RWPE2 (cell line): ENCODE measurements at regions not wholly inside any gene's neighbourhood (a gene's known extent, or its start where the extent isn't known, plus 50 kb on each side); places are given as distances from the start of the nearest gene placed in this dataset.

Experiments used
- ATAC-seq: fragments of 200-7000 bp; cut with Tn5 transposase; 3 replicates; pipeline ENCODE4 v1.9.1; 2021; ENCODE audit warnings: low read depth
- DNase-seq: peaks from one replicate; pipeline ENCODE4 v3.0.0-alpha.2; 2020; ENCODE audit warnings: low spot score
- H3K27ac ChIP-seq: fragments of 450-650 bp; 2 replicates; pipeline ENCODE4 v1.5.1; 2017; ENCODE audit warnings: mild to moderate bottlenecking; ENCODE audit not compliant: poor library complexity, severe bottlenecking
- H3K27me3 ChIP-seq: fragments of 250-450 bp; sonication (Bioruptor Pico); 2 replicates; pipeline ENCODE4 v1.5.1; 2021; ENCODE audit warnings: mild to moderate bottlenecking, moderate library complexity; ENCODE audit not compliant: insufficient read depth, poor library complexity, severe bottlenecking
- H3K36me3 ChIP-seq: fragments of 250-450 bp; sonication (Bioruptor Pico); 2 replicates; pipeline ENCODE4 v1.5.1; 2020; ENCODE audit warnings: low read depth, mild to moderate bottlenecking, moderate library complexity
- H3K4me1 ChIP-seq: fragments of 250-450 bp; sonication (Bioruptor Pico); 2 replicates; pipeline ENCODE4 v1.5.1; 2021; ENCODE audit warnings: mild to moderate bottlenecking, moderate library complexity; ENCODE audit not compliant: insufficient read depth, poor library complexity, severe bottlenecking
- H3K4me3 ChIP-seq: fragments of 250-450 bp; sonication (Bioruptor Pico); 2 replicates; pipeline ENCODE4 v1.5.1; 2021; ENCODE audit warnings: mild to moderate bottlenecking, moderate library complexity; ENCODE audit not compliant: severe bottlenecking
- H3K9me3 ChIP-seq: fragments of 250-450 bp; sonication (Bioruptor Pico); 2 replicates; pipeline ENCODE4 v1.5.1; 2021; ENCODE audit warnings: mild to moderate bottlenecking, moderate library complexity; ENCODE audit not compliant: severe bottlenecking
- TF ChIP-seq, protein P1 (sequence below): fragments of 450-650 bp; IDR thresholded peaks from one replicate; pipeline ENCODE4 v1.5.1; 2017; ENCODE audit warnings: mild to moderate bottlenecking, moderate library complexity; ENCODE audit not compliant: poor library complexity, severe bottlenecking

DNA sequence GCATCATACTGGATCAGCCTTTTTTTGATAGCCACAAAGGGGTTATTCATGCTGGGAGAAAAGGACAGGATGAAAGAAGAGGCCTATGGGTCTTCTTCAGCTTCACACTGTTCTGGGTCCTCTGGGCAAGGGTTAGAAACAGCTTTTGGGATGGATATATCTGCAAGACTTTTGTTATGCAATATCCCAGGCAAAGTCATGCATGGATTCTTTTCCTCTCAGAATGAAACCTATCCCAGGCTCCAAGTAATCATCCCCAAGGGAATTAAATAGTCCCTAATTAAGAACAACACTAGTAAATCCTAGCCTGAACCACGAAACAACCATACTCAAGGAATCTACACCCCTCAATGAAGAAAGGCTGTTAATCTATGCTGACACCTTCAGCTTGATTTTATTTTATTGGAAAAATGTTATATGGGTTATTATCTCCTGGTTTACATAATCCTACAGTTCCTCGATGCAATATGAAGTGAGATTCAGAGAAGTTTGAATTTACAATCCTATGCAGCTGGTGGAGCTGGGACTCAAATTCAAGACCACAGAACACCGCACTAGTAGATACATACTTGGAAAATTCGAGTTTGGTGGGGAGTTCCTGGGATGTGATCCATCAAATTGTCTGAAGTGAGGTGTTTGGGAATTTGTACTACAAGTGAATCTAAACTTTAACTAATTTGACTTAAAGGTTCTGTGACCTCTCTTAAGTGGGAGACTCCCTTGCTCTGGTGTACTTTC is 338.6 kb downstream of the TBX15 start:
- H3K4me3 ChIP-seq = no peak overlapping the region
- ATAC-seq (no peak), DNase-seq (no peak)
- H3K4me1 ChIP-seq = no peaks in the 10 kb centered on the region
- TF ChIP-seq, protein P1, sequence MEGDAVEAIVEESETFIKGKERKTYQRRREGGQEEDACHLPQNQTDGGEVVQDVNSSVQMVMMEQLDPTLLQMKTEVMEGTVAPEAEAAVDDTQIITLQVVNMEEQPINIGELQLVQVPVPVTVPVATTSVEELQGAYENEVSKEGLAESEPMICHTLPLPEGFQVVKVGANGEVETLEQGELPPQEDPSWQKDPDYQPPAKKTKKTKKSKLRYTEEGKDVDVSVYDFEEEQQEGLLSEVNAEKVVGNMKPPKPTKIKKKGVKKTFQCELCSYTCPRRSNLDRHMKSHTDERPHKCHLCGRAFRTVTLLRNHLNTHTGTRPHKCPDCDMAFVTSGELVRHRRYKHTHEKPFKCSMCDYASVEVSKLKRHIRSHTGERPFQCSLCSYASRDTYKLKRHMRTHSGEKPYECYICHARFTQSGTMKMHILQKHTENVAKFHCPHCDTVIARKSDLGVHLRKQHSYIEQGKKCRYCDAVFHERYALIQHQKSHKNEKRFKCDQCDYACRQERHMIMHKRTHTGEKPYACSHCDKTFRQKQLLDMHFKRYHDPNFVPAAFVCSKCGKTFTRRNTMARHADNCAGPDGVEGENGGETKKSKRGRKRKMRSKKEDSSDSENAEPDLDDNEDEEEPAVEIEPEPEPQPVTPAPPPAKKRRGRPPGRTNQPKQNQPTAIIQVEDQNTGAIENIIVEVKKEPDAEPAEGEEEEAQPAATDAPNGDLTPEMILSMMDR = no peak
- no peak overlapping the region for H3K27ac ChIP-seq
- H3K9me3 ChIP-seq = no peaks in the 10 kb centered on the region
- H3K27me3 ChIP-seq = peaks cover 12% of the 10 kb centered on the region
- no peaks in the 10 kb centered on the region for H3K36me3 ChIP-seq

DNA sequence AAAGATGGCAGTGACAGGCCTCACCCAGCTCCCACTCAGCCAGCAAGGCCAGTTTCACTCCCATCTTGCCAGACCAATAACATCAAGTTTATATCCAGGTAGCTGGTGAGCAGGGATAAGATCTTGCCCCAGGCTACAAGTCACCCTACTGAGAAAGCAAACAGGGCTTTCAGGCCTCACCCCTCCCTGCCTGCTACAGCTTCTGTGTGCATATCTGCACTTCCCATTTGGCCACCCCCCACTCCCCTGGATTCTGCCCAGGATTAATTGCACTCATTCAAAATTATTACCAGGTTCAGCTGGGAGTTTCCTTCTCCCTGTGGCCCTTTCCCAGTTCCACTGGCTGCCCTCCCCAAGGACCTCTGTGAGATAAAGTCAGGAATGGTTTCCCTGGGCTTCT is 352.1 kb downstream of the TBX15 start:
- no peak for DNase-seq
- H3K4me1 ChIP-seq = no peaks in the 10 kb centered on the region
- TF ChIP-seq, protein P1 = no peak
- H3K9me3 ChIP-seq = no peaks in the 10 kb centered on the region
- H3K27me3 ChIP-seq = no peaks in the 10 kb centered on the region
- ATAC-seq = no peak
- H3K27ac ChIP-seq = no peak overlapping the region
- H3K36me3 ChIP-seq = no peaks in the 10 kb centered on the region
- H3K4me3 ChIP-seq = no peak overlapping the region

GRCh38 chr1:118627435-118627834 is 360.7 kb downstream of the TBX15 start:
- DNase-seq (no peak), ATAC-seq (peak; percentile 58)
- TF ChIP-seq, protein P1 = no peak
- H3K36me3 ChIP-seq = no peaks in the 10 kb centered on the region
- H3K9me3 ChIP-seq = no peaks in the 10 kb centered on the region
- no peaks in the 10 kb centered on the region for H3K4me1 ChIP-seq
- no peaks in the 10 kb centered on the region for H3K27me3 ChIP-seq
- H3K4me3 ChIP-seq = no peak overlapping the region
- no peak overlapping the region for H3K27ac ChIP-seq

GRCh38 chr1:118621839-118622238 is 366.3 kb downstream of the TBX15 start:
- Histone ChIP-seq H3K4me1 (no peaks in the 10 kb centered on the region), H3K36me3 (no peaks in the 10 kb centered on the region), H3K27ac (no peak overlapping the region), H3K9me3 (no peaks in the 10 kb centered on the region), H3K27me3 (no peaks in the 10 kb centered on the region), H3K4me3 (no peak overlapping the region)
- no peak for ATAC-seq
- no peak for DNase-seq
- TF ChIP-seq, protein P1 = no peak

DNA sequence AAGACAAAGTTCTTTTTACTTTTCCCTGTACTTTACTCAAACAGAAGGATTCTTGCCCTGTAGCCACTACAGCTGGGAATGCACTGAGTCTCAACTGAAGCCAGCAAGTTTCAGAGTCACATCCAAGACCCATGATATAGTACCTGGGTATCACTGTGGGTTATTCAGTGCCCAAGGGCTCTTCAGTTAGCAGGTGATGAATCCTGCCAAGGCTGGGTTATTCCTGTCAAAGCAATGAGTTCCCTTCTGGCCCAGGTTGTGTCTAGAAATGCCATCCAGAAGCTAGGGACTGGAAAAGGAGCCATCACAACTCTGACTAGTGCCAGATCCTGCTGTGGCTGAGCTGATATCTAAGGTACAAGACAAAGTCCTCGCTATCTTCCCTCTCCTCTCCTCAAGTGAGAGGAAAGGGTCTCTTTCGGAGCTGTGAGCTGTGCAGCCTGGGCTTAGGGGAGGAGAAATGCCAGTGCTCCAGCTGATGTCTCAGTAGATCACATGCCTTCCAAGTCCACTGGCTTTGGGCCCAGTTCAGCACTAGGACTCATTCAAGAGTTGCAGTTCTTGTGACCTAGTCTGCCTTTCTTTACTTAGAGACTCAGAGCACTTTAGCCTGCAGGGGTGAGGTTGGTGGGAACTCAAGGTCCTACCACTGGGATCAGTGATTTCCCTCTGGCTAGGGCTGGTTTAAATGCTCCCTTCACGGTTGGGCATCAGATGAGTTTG is 369.4 kb downstream of the TBX15 start:
- Histone ChIP-seq H3K4me3 (no peak overlapping the region), H3K4me1 (no peaks in the 10 kb centered on the region), H3K27me3 (no peaks in the 10 kb centered on the region), H3K36me3 (no peaks in the 10 kb centered on the region), H3K9me3 (no peaks in the 10 kb centered on the region), H3K27ac (no peak overlapping the region)
- ATAC-seq (no peak), DNase-seq (no peak)
- TF ChIP-seq, protein P1 = no peak
